IMR-90 (cell line): ENCODE measurements at regions not wholly inside any gene's neighbourhood (a gene's known extent, or its start where the extent isn't known, plus 50 kb on each side); places are given as distances from the start of the nearest gene placed in this dataset.

Experiments
- CEBPB ChIP-seq: IDR thresholded peaks from 2 replicates; pipeline ENCODE4 v1.6.1; 2012; ENCODE audit warnings: low read depth, low read length, improper control_type of control experiment
- CHD1 ChIP-seq: IDR thresholded peaks from 2 replicates; pipeline ENCODE4 v1.6.1; 2012; ENCODE audit warnings: low read depth, low read length, improper control_type of control experiment
- MAFK ChIP-seq: IDR thresholded peaks from 2 replicates; pipeline ENCODE4 v1.6.1; 2012; ENCODE audit warnings: low read depth, low read length, improper control_type of control experiment
- MAZ ChIP-seq: IDR thresholded peaks from 2 replicates; pipeline ENCODE4 v1.6.1; 2012; ENCODE audit warnings: low read depth, mild to moderate bottlenecking, low read length, improper control_type of control experiment, moderate library complexity, borderline replicate concordance
- MXI1 ChIP-seq: IDR thresholded peaks from 2 replicates; pipeline ENCODE4 v1.6.1; 2012; ENCODE audit warnings: low read depth, mild to moderate bottlenecking, low read length, moderate library complexity, borderline replicate concordance
- NFE2L2 ChIP-seq: fragments of 150-350 bp; IDR thresholded peaks from 2 replicates; pipeline ENCODE4 v1.6.1; 2016; ENCODE audit warnings: low read depth, mild to moderate bottlenecking, low read length
- POLR2A ChIP-seq: IDR thresholded peaks from 2 replicates; pipeline ENCODE4 v1.6.1; 2012; ENCODE audit warnings: mild to moderate bottlenecking, low read depth, low read length
- RAD21 ChIP-seq: IDR thresholded peaks from 2 replicates; pipeline ENCODE4 v1.6.1; 2012; ENCODE audit warnings: low read length, improper control_type of control experiment
- RCOR1 ChIP-seq: IDR thresholded peaks from 2 replicates; pipeline ENCODE4 v1.6.1; 2012; ENCODE audit warnings: mild to moderate bottlenecking, low read length, improper control_type of control experiment; ENCODE audit not compliant: insufficient replicate concordance
- RFX5 ChIP-seq: IDR thresholded peaks from 2 replicates; pipeline ENCODE4 v1.8.0; 2012; ENCODE audit warnings: low read depth, mild to moderate bottlenecking, low read length, moderate library complexity
- USF2 ChIP-seq: fragments of 150-350 bp; IDR thresholded peaks from 2 replicates; pipeline ENCODE4 v1.6.1; 2017; ENCODE audit warnings: mild to moderate bottlenecking, antibody characterized with exemption, low read length, low read depth
- TF ChIP-seq, protein P1 (sequence below): conservative IDR thresholded peaks from 2 replicates; pipeline ENCODE4 v1.5.1; 2012; ENCODE audit warnings: mild to moderate bottlenecking, low read depth, low read length, improper control_type of control experiment
- TF ChIP-seq, protein P2 (sequence below): fragments of 150-350 bp; IDR thresholded peaks from 2 replicates; pipeline ENCODE4 v1.6.1; 2016; ENCODE audit warnings: low read depth, mild to moderate bottlenecking, low read length, moderate library complexity, borderline replicate concordance

- TF ChIP-seq, protein P1, sequence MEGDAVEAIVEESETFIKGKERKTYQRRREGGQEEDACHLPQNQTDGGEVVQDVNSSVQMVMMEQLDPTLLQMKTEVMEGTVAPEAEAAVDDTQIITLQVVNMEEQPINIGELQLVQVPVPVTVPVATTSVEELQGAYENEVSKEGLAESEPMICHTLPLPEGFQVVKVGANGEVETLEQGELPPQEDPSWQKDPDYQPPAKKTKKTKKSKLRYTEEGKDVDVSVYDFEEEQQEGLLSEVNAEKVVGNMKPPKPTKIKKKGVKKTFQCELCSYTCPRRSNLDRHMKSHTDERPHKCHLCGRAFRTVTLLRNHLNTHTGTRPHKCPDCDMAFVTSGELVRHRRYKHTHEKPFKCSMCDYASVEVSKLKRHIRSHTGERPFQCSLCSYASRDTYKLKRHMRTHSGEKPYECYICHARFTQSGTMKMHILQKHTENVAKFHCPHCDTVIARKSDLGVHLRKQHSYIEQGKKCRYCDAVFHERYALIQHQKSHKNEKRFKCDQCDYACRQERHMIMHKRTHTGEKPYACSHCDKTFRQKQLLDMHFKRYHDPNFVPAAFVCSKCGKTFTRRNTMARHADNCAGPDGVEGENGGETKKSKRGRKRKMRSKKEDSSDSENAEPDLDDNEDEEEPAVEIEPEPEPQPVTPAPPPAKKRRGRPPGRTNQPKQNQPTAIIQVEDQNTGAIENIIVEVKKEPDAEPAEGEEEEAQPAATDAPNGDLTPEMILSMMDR: no peak
- TF ChIP-seq CEBPB: no peak
- TF ChIP-seq POLR2A: no peak
- no peak for TF ChIP-seq MAZ
- no peak for TF ChIP-seq RCOR1
- no peak for TF ChIP-seq RAD21
- TF ChIP-seq NFE2L2: no peak
- no peak for TF ChIP-seq MXI1
- no peak for TF ChIP-seq CHD1
- TF ChIP-seq RFX5: no peak
- no peak for TF ChIP-seq USF2
- no peak for TF ChIP-seq MAFK
- TF ChIP-seq, protein P2, sequence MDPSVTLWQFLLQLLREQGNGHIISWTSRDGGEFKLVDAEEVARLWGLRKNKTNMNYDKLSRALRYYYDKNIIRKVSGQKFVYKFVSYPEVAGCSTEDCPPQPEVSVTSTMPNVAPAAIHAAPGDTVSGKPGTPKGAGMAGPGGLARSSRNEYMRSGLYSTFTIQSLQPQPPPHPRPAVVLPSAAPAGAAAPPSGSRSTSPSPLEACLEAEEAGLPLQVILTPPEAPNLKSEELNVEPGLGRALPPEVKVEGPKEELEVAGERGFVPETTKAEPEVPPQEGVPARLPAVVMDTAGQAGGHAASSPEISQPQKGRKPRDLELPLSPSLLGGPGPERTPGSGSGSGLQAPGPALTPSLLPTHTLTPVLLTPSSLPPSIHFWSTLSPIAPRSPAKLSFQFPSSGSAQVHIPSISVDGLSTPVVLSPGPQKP: no peak
Observed at GRCh38 chr3:76402926-76403325, 617.6 kb upstream of the ZNF717 start.
